WI38 (cell line): ENCODE measurements at regions not wholly inside any gene's neighbourhood (a gene's known extent, or its start where the extent isn't known, plus 50 kb on each side); places are given as distances from the start of the nearest gene placed in this dataset.
"Not testable (repeated sequence)": the region's sequence is repeated elsewhere in the genome, so short reads cannot be mapped to it uniquely, and the experiment has no call there.

Experiments
- H3K4me3 ChIP-seq: 2 replicates; pipeline ENCODE4 v1.5.1; 2011; ENCODE audit warnings: low read depth, mild to moderate bottlenecking, control low read depth, low read length
- TF ChIP-seq, protein P1 (sequence below): IDR thresholded peaks from 2 replicates; pipeline ENCODE4 v1.5.1; 2012; ENCODE audit warnings: low read depth, mild to moderate bottlenecking, control low read depth, low read length

DNA sequence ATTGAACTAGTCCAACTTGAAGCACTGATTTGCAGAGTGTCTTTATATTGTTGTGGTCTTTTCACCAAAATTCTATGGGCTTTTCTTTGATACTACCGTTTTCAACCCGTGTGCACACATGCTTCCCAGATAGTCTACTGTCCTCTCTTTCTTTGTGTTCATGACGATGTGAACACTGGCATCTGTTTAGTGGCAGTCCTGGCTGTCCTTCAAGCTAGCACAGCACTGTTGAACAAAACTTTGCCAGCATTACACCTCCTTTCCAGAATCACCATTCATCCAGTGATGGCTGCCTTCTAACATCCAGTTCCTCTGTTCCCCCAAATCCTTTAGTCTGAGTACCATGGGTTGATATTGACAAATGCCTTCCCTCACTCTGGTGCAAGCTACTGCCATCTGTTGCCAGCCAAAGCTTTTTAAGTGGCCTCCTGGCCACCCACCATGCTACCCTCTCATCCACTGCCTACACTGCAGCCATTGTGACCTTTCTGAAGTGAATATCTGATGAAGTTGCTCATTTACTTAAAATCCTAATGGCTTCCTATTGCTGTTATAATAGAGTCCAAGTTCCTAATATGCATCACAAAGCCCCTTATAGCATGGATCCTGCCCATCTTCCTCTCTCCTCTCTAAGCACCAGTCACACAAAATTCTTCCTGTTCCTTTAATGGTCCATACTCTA is 94.3 kb downstream of the NIBAN1 start:
- H3K4me3 ChIP-seq: no peak overlapping the region
- TF ChIP-seq, protein P1, sequence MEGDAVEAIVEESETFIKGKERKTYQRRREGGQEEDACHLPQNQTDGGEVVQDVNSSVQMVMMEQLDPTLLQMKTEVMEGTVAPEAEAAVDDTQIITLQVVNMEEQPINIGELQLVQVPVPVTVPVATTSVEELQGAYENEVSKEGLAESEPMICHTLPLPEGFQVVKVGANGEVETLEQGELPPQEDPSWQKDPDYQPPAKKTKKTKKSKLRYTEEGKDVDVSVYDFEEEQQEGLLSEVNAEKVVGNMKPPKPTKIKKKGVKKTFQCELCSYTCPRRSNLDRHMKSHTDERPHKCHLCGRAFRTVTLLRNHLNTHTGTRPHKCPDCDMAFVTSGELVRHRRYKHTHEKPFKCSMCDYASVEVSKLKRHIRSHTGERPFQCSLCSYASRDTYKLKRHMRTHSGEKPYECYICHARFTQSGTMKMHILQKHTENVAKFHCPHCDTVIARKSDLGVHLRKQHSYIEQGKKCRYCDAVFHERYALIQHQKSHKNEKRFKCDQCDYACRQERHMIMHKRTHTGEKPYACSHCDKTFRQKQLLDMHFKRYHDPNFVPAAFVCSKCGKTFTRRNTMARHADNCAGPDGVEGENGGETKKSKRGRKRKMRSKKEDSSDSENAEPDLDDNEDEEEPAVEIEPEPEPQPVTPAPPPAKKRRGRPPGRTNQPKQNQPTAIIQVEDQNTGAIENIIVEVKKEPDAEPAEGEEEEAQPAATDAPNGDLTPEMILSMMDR: no peak

DNA sequence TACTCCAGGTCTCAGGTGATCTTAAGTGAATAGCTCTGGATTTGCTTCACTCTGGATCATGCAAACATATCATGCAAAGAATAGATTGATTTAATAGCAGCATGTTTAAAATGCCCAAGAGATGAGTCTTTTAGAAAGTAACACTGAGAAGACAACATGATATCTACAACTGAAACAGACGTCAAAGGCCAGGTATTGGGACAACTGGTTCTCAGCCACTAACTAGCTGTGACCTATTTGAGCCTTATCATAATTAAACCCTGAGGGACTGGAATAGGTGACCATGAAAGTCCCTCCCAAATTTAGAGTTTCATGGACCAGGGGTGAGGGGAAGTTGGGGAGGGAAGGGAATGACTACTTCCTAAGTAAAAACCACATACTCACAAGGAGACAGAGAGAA is 95.7 kb downstream of the NIBAN1 start:
- H3K4me3 ChIP-seq: no peak overlapping the region
- TF ChIP-seq, protein P1: no peak

DNA sequence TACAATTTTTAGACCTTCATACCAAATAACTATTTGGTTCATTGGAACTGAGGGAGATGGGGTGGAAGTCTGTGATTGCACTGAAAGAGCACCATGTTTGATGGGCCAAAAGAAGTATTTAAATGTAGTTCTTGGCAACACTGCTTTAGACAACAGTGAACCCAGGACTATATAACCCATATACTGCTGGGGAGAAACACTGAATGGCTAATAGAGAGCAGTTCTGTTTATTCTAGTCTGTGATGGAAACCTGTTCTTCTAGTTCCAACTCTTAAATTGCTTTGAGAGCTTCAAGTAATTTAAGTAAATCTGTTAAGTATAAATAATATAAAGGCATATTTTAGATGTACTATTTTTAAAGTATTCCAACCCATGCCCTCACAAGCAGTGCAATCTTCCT is 96.3 kb downstream of the NIBAN1 start:
- TF ChIP-seq, protein P1: no peak
- H3K4me3 ChIP-seq: no peak overlapping the region

DNA sequence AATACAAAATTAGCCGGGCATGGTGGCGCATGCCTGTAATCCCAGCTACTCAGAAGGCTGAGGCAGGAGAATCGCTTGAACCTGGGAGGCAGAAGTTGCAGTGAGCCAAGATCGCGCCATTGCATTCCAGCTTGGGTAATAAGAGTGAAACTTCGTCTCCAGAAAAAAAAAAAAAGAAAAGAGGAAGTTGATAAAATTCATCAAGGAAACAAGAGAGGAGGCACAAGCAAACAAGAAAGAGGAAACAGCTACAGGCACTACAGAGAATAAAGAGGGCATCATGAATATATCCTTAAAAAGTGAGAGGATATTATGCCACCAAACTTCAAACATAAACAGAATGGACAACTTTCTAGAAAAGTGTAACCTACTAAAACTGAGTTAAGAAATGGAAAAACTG is 98.3 kb downstream of the NIBAN1 start:
- H3K4me3 ChIP-seq: not testable (repeated sequence)

DNA sequence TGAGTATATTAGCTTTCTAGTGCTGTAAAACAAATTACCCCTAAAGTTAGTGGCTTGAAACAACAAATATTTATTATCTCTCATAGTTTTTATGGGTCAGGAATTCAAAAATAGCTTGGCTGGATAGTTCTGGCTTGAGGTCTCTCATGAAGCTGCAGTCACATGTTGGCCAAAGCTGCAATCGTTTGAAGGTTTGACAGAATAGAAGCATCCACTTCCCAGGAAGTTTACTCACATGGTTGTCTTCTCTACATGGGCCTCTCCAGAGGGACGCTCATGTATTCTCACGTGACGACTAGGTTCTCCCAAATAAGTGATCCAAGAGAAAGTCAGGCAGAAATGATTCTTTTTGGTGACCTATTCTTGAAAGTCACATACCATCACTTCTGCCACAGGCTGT is 99.1 kb downstream of the NIBAN1 start:
- no peak overlapping the region for H3K4me3 ChIP-seq
- TF ChIP-seq, protein P1: no peak

DNA sequence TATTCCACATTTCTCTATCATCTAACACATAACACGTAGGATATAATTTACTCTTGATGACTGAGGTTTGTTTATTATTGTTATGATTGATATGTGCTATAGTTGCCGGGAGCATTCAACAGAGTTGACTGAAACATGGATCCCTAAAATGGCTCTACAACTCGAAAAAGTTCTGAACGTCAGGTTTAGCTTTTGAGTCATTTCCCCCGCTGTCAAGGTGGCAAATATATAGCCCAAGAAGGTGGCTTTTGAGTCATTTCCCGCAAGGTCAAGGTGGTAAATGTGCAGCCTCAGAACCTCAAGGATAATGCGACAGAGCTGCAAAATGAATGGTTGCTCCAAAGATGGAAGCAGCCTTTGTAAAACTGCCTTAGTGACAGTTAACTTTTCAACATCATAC is 104.0 kb downstream of the NIBAN1 start:
- no peak overlapping the region for H3K4me3 ChIP-seq
- TF ChIP-seq, protein P1: no peak

DNA sequence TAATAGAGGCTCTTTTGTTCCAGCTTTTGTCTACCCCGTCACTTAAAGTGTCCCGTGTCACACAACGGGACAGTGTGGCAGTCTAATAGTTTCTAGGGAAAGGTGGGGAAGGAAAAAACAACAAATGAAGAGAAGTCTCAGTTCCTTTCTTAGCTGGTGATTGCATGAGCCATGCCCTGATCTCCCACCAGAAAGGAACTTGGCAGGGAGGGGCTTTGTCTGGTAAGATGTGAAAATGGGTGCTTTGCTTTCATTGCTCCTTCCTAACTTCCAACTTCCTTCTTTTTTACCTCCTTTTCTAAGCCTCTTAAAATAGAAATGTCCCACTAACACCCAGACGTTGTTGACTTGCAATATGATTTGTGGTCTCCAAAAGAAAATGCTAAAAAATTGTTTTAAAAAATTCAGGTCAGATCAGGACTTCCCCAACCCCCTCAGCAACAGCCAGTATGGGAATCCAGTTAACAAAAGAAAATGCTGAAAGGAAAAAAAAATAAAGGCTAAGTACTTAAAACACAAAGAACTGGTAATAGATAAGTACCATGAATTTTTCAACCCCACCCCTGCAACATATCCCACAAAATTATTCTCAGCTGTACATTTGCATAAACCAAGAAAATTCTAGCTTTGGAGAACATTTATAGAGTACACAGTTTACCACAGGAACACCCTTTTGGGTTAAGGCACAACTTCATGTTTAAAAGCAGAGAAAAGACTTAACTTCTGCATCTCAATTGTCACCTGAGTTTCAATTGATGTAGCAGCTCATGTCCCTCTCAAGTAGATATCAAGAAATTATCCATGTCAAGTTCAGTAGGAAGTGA is 106.2 kb downstream of the NIBAN1 start:
- TF ChIP-seq, protein P1: no peak
- no peak overlapping the region for H3K4me3 ChIP-seq
